ENCODE measurements at regions not wholly inside any gene's neighbourhood (a gene's known extent, or its start where the extent isn't known, plus 50 kb on each side); places are given as distances from the start of the nearest gene placed in this dataset.

GRCh38 chr4:181438641-181439040, 804.6 kb upstream of the TENM3 start:
- H3K4me1 Mint-ChIP-seq (ENCODE audit: unreplicated experiment) = peaks cover 31% of the 10 kb centered on the region
- H3K36me3 Mint-ChIP-seq (ENCODE audit: low read depth, unreplicated experiment) = no peaks in the 10 kb centered on the region
- H3K27me3 Mint-ChIP-seq (ENCODE audit: unreplicated experiment) = no peaks in the 10 kb centered on the region
- H3K4me3 Mint-ChIP-seq (ENCODE audit: unreplicated experiment) = no peak overlapping the region
- H3K9me3 Mint-ChIP-seq (ENCODE audit: unreplicated experiment) = no peaks in the 10 kb centered on the region
- TF ChIP-seq CTCF (IDR thresholded peaks at IDR 0.05; ENCODE audit: unreplicated experiment) = no peak
- no peak for DNase-seq (ENCODE audit: low spot score)
- H3K27ac Mint-ChIP-seq (ENCODE audit: unreplicated experiment) = no peak overlapping the region

GRCh38 chr4:181443021-181443420, 800.2 kb upstream of the TENM3 start:
- Mint-ChIP-seq H3K9me3 (ENCODE audit: unreplicated experiment) (no peaks in the 10 kb centered on the region), H3K36me3 (ENCODE audit: low read depth, unreplicated experiment) (no peaks in the 10 kb centered on the region), H3K4me3 (ENCODE audit: unreplicated experiment) (no peak overlapping the region), H3K27me3 (ENCODE audit: unreplicated experiment) (no peaks in the 10 kb centered on the region), H3K4me1 (ENCODE audit: unreplicated experiment) (peaks cover 12% of the 10 kb centered on the region), H3K27ac (ENCODE audit: unreplicated experiment) (no peak overlapping the region)
- no peak for DNase-seq (ENCODE audit: low spot score)
- no peak for TF ChIP-seq CTCF (IDR thresholded peaks at IDR 0.05; ENCODE audit: unreplicated experiment)

- Mint-ChIP-seq H3K36me3 (ENCODE audit: low read depth, unreplicated experiment) (no peaks in the 10 kb centered on the region), H3K4me1 (ENCODE audit: unreplicated experiment) (no peaks in the 10 kb centered on the region), H3K27me3 (ENCODE audit: unreplicated experiment) (no peaks in the 10 kb centered on the region), H3K4me3 (ENCODE audit: unreplicated experiment) (no peak overlapping the region), H3K27ac (ENCODE audit: unreplicated experiment) (no peak overlapping the region), H3K9me3 (ENCODE audit: unreplicated experiment) (no peaks in the 10 kb centered on the region)
- no peak for DNase-seq (ENCODE audit: low spot score)
- TF ChIP-seq CTCF (IDR thresholded peaks at IDR 0.05; ENCODE audit: unreplicated experiment) = no peak
Observed at GRCh38 chr4:181465826-181466225, 777.4 kb upstream of the TENM3 start.

- no peak for TF ChIP-seq CTCF (IDR thresholded peaks at IDR 0.05; ENCODE audit: unreplicated experiment)
- Mint-ChIP-seq H3K4me3 (ENCODE audit: unreplicated experiment) (no peak overlapping the region), H3K27ac (ENCODE audit: unreplicated experiment) (no peak overlapping the region), H3K36me3 (ENCODE audit: low read depth, unreplicated experiment) (no peaks in the 10 kb centered on the region), H3K4me1 (ENCODE audit: unreplicated experiment) (peaks cover 6% of the 10 kb centered on the region), H3K9me3 (ENCODE audit: unreplicated experiment) (no peaks in the 10 kb centered on the region), H3K27me3 (ENCODE audit: unreplicated experiment) (no peaks in the 10 kb centered on the region)
- no peak for DNase-seq (ENCODE audit: low spot score)
Observed at GRCh38 chr4:181468451-181468850, 774.8 kb upstream of the TENM3 start.

- Mint-ChIP-seq H3K36me3 (ENCODE audit: low read depth, unreplicated experiment) (no peaks in the 10 kb centered on the region), H3K4me1 (ENCODE audit: unreplicated experiment) (peaks cover 6% of the 10 kb centered on the region), H3K9me3 (ENCODE audit: unreplicated experiment) (no peaks in the 10 kb centered on the region), H3K4me3 (ENCODE audit: unreplicated experiment) (no peak overlapping the region), H3K27me3 (ENCODE audit: unreplicated experiment) (peaks cover 1% of the 10 kb centered on the region), H3K27ac (ENCODE audit: unreplicated experiment) (no peak overlapping the region)
- no peak for DNase-seq (ENCODE audit: low spot score)
- TF ChIP-seq CTCF (IDR thresholded peaks at IDR 0.05; ENCODE audit: unreplicated experiment) = no peak
Observed at GRCh38 chr4:181470306-181470705, 772.9 kb upstream of the TENM3 start.

Measured in endothelial cell (in vitro differentiated cells).